ENCODE measurements at regions not wholly inside any gene's neighbourhood (a gene's known extent, or its start where the extent isn't known, plus 50 kb on each side); places are given as distances from the start of the nearest gene placed in this dataset.
"Not testable (repeated sequence)": the region's sequence is repeated elsewhere in the genome, so short reads cannot be mapped to it uniquely, and the experiment has no call there.

DNA sequence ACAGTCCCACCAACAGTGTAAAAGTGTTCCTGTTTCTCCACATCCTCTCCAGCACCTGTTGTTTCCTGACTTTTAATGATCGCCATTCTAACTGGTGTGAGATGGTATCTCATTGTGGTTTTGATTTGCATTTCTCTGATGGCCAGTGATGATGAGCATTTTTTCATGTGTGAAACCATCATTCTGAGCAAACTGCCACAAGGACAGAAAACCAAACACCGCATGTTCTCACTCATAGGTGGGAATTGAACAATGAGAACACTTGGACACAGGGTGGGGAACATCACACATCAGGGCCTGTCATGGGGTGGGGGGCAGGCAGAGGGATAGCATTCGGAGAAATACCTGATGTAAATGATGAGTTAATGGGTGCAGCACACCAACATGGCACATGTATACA is 240.8 kb downstream of the FAT3 start:
- H3K79me2 ChIP-seq (ENCODE audit: insufficient read depth, low read length); H3K9me3 ChIP-seq (ENCODE audit: low read length); CTCF ChIA-PET (ENCODE audit: low intra/inter-chr PET ratio, low total read pairs); H4K20me1 ChIP-seq (ENCODE audit: insufficient read depth, low read length); H3K4me1 ChIP-seq (ENCODE audit: insufficient read depth, low read length); DNase-seq (ENCODE audit: low spot score); H3K4me3 ChIP-seq (replicated peaks in 1 of 3; ENCODE audit: insufficient read depth in 1 of 3, low read depth in 2 of 3, low read length in 3 of 3); POLR2A ChIA-PET; H3K27ac ChIP-seq (ENCODE audit: extremely low read length, insufficient read depth, low read length); H3K9ac ChIP-seq (ENCODE audit: insufficient read depth, low read depth, low read length); H2AFZ ChIP-seq (ENCODE audit: low read length); BruUV-seq (replicated peaks); ATAC-seq; FAIRE-seq; H3K4me2 ChIP-seq (ENCODE audit: low read depth, low read length); intact Hi-C loops (cut with micrococcal nuclease; ENCODE audit: unreplicated experiment); H3K36me3 ChIP-seq (replicated peaks in 1 of 2; ENCODE audit: control insufficient read depth in 1 of 2, insufficient read depth in 2 of 2, low read length in 2 of 2); in situ Hi-C loops (cut with HindIII; ENCODE audit: extremely low pct_ligation_motif_present, low pct_unique_long_range_greater_than_20kb); H3K27me3 ChIP-seq (ENCODE audit: control insufficient read depth in 1 of 2, insufficient read depth in 2 of 2, low read length in 2 of 2): not testable (repeated sequence)
- WGBS (ENCODE audit: low lambda C conversion rate): 28% methylated on average over 3 of the region's 3 CpGs

DNA sequence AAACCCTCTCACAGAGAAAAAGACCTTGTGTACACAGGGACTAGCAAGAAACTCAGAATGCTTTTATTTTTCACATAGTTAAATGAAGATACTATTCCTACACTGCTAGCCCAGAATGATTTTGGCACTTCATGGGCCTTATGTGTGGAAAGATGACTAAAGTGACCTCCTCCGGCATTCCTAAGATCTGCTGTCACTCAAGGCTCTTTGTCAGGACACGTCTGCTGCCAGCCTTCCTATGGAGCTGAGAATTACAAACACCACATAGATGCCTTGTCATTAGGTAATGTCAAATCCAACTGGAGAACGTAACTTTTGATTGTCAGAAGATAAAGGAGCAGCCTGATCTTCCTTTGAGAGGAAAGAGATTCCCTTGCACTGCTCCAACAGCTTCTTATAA is 249.1 kb downstream of the FAT3 start:
- FAIRE-seq (no peak), ATAC-seq (no peak), DNase-seq (ENCODE audit: low spot score) (no peak)
- Histone ChIP-seq H3K4me1 (ENCODE audit: insufficient read depth, low read length) (peaks cover 14% of the 10 kb centered on the region; the same call in 1 of the 2 replicates), H3K27ac (ENCODE audit: extremely low read length, insufficient read depth, low read length) (no peak overlapping the region), H3K4me2 (ENCODE audit: low read depth, low read length) (no peak overlapping the region), H3K27me3 (ENCODE audit: control insufficient read depth in 1 of 2, insufficient read depth in 2 of 2, low read length in 2 of 2) (no peaks in the 10 kb centered on the region), H3K4me3 (replicated peaks in 1 of 3; ENCODE audit: insufficient read depth in 1 of 3, low read depth in 2 of 3, low read length in 3 of 3) (no peak overlapping the region), H2AFZ (ENCODE audit: low read length) (no peak overlapping the region), H3K36me3 (replicated peaks in 1 of 2; ENCODE audit: control insufficient read depth in 1 of 2, insufficient read depth in 2 of 2, low read length in 2 of 2) (no peaks in the 10 kb centered on the region), H3K9me3 (ENCODE audit: low read length) (no peaks in the 10 kb centered on the region), H3K9ac (ENCODE audit: insufficient read depth, low read depth, low read length) (no peak overlapping the region), H4K20me1 (ENCODE audit: insufficient read depth, low read length) (no peaks in the 10 kb centered on the region), H3K79me2 (ENCODE audit: insufficient read depth, low read length) (no peaks in the 10 kb centered on the region)
- POLR2A ChIA-PET: no interaction called here
- CTCF ChIA-PET (ENCODE audit: low intra/inter-chr PET ratio, low total read pairs): no interaction called here
- in situ Hi-C loops (cut with HindIII; ENCODE audit: extremely low pct_ligation_motif_present, low pct_unique_long_range_greater_than_20kb) (no loop called here), intact Hi-C loops (cut with micrococcal nuclease; ENCODE audit: unreplicated experiment) (no loop called here)
- no TSS peak for BruUV-seq (replicated peaks)
- TF ChIP-seq MYC (CRISPR knock-in tag; IDR thresholded peaks at IDR 0.05; ENCODE audit: borderline replicate concordance) (no peak), MYNN (CRISPR knock-in tag; IDR thresholded peaks at IDR 0.05; ENCODE audit: low read depth) (no peak), SP4 (CRISPR knock-in tag; IDR thresholded peaks at IDR 0.05) (no peak), IKZF4 (CRISPR knock-in tag; IDR thresholded peaks at IDR 0.05; ENCODE audit: borderline replicate concordance, low read depth, not compliant biosample characterization) (no peak), NCOR1 (IDR thresholded peaks at IDR 0.05; ENCODE audit: borderline replicate concordance, low read length) (no peak), CC2D1A (CRISPR knock-in tag; IDR thresholded peaks at IDR 0.05) (no peak), KAT8 (CRISPR knock-in tag; IDR thresholded peaks at IDR 0.05) (no peak)
- TF ChIP-seq, protein P1, sequence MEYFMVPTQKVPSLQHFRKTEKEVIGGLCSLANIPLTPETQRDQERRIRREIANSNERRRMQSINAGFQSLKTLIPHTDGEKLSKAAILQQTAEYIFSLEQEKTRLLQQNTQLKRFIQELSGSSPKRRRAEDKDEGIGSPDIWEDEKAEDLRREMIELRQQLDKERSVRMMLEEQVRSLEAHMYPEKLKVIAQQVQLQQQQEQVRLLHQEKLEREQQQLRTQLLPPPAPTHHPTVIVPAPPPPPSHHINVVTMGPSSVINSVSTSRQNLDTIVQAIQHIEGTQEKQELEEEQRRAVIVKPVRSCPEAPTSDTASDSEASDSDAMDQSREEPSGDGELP (IDR thresholded peaks at IDR 0.05; ENCODE audit: borderline replicate concordance, low read depth): no peak
- WGBS (ENCODE audit: low lambda C conversion rate): 4% methylated on average over 3 of the region's 3 CpGs
